ENCODE measurements at regions not wholly inside any gene's neighbourhood (a gene's known extent, or its start where the extent isn't known, plus 50 kb on each side); places are given as distances from the start of the nearest gene placed in this dataset.

GRCh38 chr12:85621041-85621440 is 215.2 kb downstream of the RASSF9 start:
- no peak for TF ChIP-seq CTCF (IDR thresholded peaks at IDR 0.05; ENCODE audit: unreplicated experiment)
- no peak for DNase-seq
- CTCF ChIA-PET, result no interaction called here

GRCh38 chr12:85623763-85624162 is 212.4 kb downstream of the RASSF9 start:
- Mint-ChIP-seq H3K27me3 (ENCODE audit: unreplicated experiment) (no peaks in the 10 kb centered on the region), H3K36me3 (ENCODE audit: insufficient read depth, unreplicated experiment) (peaks cover 5% of the 10 kb centered on the region), H3K4me1 (ENCODE audit: low read depth, unreplicated experiment) (peaks cover 35% of the 10 kb centered on the region), H3K27ac (ENCODE audit: unreplicated experiment) (no peak overlapping the region), H3K9me3 (ENCODE audit: low read depth, unreplicated experiment) (peaks cover 3% of the 10 kb centered on the region), H3K4me3 (ENCODE audit: low read depth, unreplicated experiment) (no peak overlapping the region)
- BruUV-seq (replicated peaks), result no TSS peak
- no peak for DNase-seq
- intact Hi-C loops (cut with micrococcal nuclease; ENCODE audit: unreplicated experiment), result no loop called here
- TF ChIP-seq CTCF (IDR thresholded peaks at IDR 0.05; ENCODE audit: unreplicated experiment), result no peak
- CTCF ChIA-PET, result no interaction called here

More at GRCh38 chr12:85621041-85621440, 215.2 kb downstream of the RASSF9 start:
- intact Hi-C loops (cut with micrococcal nuclease; ENCODE audit: unreplicated experiment), result no loop called here
- Mint-ChIP-seq H3K36me3 (ENCODE audit: insufficient read depth, unreplicated experiment) (no peaks in the 10 kb centered on the region), H3K4me3 (ENCODE audit: low read depth, unreplicated experiment) (no peak overlapping the region), H3K27me3 (ENCODE audit: unreplicated experiment) (no peaks in the 10 kb centered on the region), H3K9me3 (ENCODE audit: low read depth, unreplicated experiment) (no peaks in the 10 kb centered on the region), H3K4me1 (ENCODE audit: low read depth, unreplicated experiment) (peaks cover 17% of the 10 kb centered on the region), H3K27ac (ENCODE audit: unreplicated experiment) (peak overlapping the region; percentile 22)
- BruUV-seq (replicated peaks), result no TSS peak

- TF ChIP-seq CTCF (IDR thresholded peaks at IDR 0.05; ENCODE audit: unreplicated experiment), result no peak
- H3K4me1 Mint-ChIP-seq (ENCODE audit: low read depth, unreplicated experiment), result peaks cover 35% of the 10 kb centered on the region
- H3K27me3 Mint-ChIP-seq (ENCODE audit: unreplicated experiment), result no peaks in the 10 kb centered on the region
- intact Hi-C loops (cut with micrococcal nuclease; ENCODE audit: unreplicated experiment), result loop anchor here (5.0 kb wide), 1 partner anchor 52 kb away; no protein-coding TSS in a partner anchor
- H3K4me3 Mint-ChIP-seq (ENCODE audit: low read depth, unreplicated experiment), result no peak overlapping the region
- no peak for DNase-seq
- CTCF ChIA-PET, result no interaction called here
- no TSS peak for BruUV-seq (replicated peaks)
- H3K36me3 Mint-ChIP-seq (ENCODE audit: insufficient read depth, unreplicated experiment), result peaks cover 5% of the 10 kb centered on the region
- peak overlapping the region; percentile 97 for H3K27ac Mint-ChIP-seq (ENCODE audit: unreplicated experiment)
- peaks cover 3% of the 10 kb centered on the region for H3K9me3 Mint-ChIP-seq (ENCODE audit: low read depth, unreplicated experiment)
Measured at GRCh38 chr12:85625467-85625866, 210.7 kb downstream of the RASSF9 start.

- CTCF ChIA-PET, result interaction anchor here (1.0 kb wide), 2 partner anchors 12 to 58 kb away, joined by 3 read pairs; no protein-coding TSS in a partner anchor
Measured at GRCh38 chr12:85626001-85626783, 210.0 kb downstream of the RASSF9 start.

More at GRCh38 chr12:85626001-85626783, 210.0 kb downstream of the RASSF9 start:
- no peaks in the 10 kb centered on the region for H3K27me3 Mint-ChIP-seq (ENCODE audit: unreplicated experiment)
- peak; percentile 28 for DNase-seq
- intact Hi-C loops (cut with micrococcal nuclease; ENCODE audit: unreplicated experiment), result loop anchor here (5.0 kb wide), 1 partner anchor 51 kb away; no protein-coding TSS in a partner anchor
- TF ChIP-seq CTCF (IDR thresholded peaks at IDR 0.05; ENCODE audit: unreplicated experiment), result no peak
- peaks cover 3% of the 10 kb centered on the region for H3K9me3 Mint-ChIP-seq (ENCODE audit: low read depth, unreplicated experiment)
- H3K36me3 Mint-ChIP-seq (ENCODE audit: insufficient read depth, unreplicated experiment), result peaks cover 5% of the 10 kb centered on the region
- H3K4me3 Mint-ChIP-seq (ENCODE audit: low read depth, unreplicated experiment), result peak overlapping the region; percentile 24
- H3K27ac Mint-ChIP-seq (ENCODE audit: unreplicated experiment), result peak overlapping the region; percentile 97
- BruUV-seq (replicated peaks), result no TSS peak
- peaks cover 31% of the 10 kb centered on the region for H3K4me1 Mint-ChIP-seq (ENCODE audit: low read depth, unreplicated experiment)

Data from Calu3 (cell line).